Progenitor cell of endocrine pancreas (in vitro differentiated cells): ENCODE measurements at regions not wholly inside any gene's neighbourhood (a gene's known extent, or its start where the extent isn't known, plus 50 kb on each side); places are given as distances from the start of the nearest gene placed in this dataset.

Experiments used
- DNase-seq: peaks from one replicate; pipeline ENCODE4 v3.0.0; 2021; ENCODE audit warnings: low spot score; ENCODE audit not compliant: unreplicated experiment
- H3K27ac Mint-ChIP-seq: 2 replicates; pipeline ENCODE4 v1.8.0; 2021; ENCODE audit warnings: mild to moderate bottlenecking, moderate library complexity, mixed read lengths
- H3K27me3 Mint-ChIP-seq: 2 replicates; pipeline ENCODE4 v1.8.0; 2021; ENCODE audit warnings: mixed read lengths
- H3K36me3 Mint-ChIP-seq: 2 replicates; pipeline ENCODE4 v1.8.0; 2022; ENCODE audit warnings: mixed read lengths; ENCODE audit not compliant: insufficient read depth
- H3K4me1 Mint-ChIP-seq: 2 replicates; pipeline ENCODE4 v1.8.0; 2021; ENCODE audit warnings: low read depth, mixed read lengths
- H3K4me3 Mint-ChIP-seq: 2 replicates; pipeline ENCODE4 v1.8.0; 2021; ENCODE audit warnings: low read depth, mild to moderate bottlenecking, moderate library complexity, mixed read lengths
- H3K9me3 Mint-ChIP-seq: 2 replicates; pipeline ENCODE4 v1.8.0; 2021; ENCODE audit warnings: low read depth, mixed read lengths
- TF ChIP-seq, protein P1 (sequence below): fragments of 200-600 bp; sonication (generic); IDR thresholded peaks from one replicate; pipeline ENCODE4 v1.5.0; 2021; ENCODE audit warnings: antibody characterized with exemption, mild to moderate bottlenecking; ENCODE audit not compliant: unreplicated experiment

GRCh38 chr6:155717374-155717773, 261.7 kb upstream of the NOX3 start:
- no peak for DNase-seq
- Mint-ChIP-seq H3K4me3 (no peak overlapping the region), H3K9me3 (peaks cover 8% of the 10 kb centered on the region), H3K36me3 (no peaks in the 10 kb centered on the region), H3K4me1 (peaks cover 2% of the 10 kb centered on the region), H3K27me3 (no peaks in the 10 kb centered on the region), H3K27ac (no peak overlapping the region)
- TF ChIP-seq, protein P1, sequence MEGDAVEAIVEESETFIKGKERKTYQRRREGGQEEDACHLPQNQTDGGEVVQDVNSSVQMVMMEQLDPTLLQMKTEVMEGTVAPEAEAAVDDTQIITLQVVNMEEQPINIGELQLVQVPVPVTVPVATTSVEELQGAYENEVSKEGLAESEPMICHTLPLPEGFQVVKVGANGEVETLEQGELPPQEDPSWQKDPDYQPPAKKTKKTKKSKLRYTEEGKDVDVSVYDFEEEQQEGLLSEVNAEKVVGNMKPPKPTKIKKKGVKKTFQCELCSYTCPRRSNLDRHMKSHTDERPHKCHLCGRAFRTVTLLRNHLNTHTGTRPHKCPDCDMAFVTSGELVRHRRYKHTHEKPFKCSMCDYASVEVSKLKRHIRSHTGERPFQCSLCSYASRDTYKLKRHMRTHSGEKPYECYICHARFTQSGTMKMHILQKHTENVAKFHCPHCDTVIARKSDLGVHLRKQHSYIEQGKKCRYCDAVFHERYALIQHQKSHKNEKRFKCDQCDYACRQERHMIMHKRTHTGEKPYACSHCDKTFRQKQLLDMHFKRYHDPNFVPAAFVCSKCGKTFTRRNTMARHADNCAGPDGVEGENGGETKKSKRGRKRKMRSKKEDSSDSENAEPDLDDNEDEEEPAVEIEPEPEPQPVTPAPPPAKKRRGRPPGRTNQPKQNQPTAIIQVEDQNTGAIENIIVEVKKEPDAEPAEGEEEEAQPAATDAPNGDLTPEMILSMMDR: no peak

GRCh38 chr6:155710704-155711103, 255.1 kb upstream of the NOX3 start:
- Mint-ChIP-seq H3K27me3 (no peaks in the 10 kb centered on the region), H3K36me3 (no peaks in the 10 kb centered on the region), H3K27ac (no peak overlapping the region), H3K4me3 (no peak overlapping the region), H3K9me3 (no peaks in the 10 kb centered on the region), H3K4me1 (peaks cover 12% of the 10 kb centered on the region)
- TF ChIP-seq, protein P1: no peak
- DNase-seq: no peak

DNA sequence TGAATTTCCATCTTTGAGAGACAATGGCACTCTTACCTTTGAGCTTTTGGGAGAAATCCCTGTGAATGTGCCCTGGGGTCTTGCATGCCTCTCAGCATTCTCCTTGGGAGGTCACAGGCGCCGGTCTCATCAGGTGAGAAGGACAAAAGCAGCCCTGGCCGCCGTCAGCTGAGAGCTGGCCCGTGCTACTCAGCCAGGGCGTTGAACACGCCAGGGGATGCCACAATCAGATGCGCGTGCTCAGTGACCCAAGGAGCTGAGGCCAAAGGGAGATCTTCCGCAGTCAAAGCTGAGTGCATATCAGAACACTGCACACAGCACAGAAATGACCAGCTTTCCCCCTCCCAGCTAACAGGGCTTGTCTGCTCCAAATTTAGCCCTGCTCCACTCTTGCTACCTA, 253.6 kb upstream of the NOX3 start:
- H3K9me3 Mint-ChIP-seq: peaks cover 6% of the 10 kb centered on the region
- H3K4me1 Mint-ChIP-seq: peaks cover 12% of the 10 kb centered on the region
- DNase-seq: no peak
- H3K27ac Mint-ChIP-seq: no peak overlapping the region
- H3K27me3 Mint-ChIP-seq: no peaks in the 10 kb centered on the region
- TF ChIP-seq, protein P1: no peak
- H3K4me3 Mint-ChIP-seq: no peak overlapping the region
- H3K36me3 Mint-ChIP-seq: no peaks in the 10 kb centered on the region

- H3K9me3 Mint-ChIP-seq: peaks cover 15% of the 10 kb centered on the region
- TF ChIP-seq, protein P1: no peak
Observed at GRCh38 chr6:155708100-155708499, 252.5 kb upstream of the NOX3 start.

DNA sequence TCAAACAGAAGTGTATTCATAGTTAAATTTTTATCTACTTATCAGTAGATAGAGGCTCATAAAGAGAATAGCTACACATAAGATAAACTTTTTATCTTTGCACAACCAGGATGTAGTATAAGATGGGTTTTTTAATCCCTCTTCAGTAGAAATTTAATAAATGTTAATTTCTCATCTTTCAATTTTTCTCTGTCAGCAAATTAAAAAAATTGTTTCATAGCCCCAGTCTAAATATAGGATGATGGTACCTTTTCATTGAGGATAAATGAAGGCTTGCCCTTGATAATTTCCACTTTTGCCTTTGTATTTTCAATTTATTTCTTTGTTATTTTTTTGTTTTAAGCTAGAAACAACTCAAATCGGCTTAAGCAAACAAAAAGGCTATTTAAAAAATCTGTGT, 251.2 kb upstream of the NOX3 start:
- TF ChIP-seq, protein P1: no peak
- Mint-ChIP-seq H3K27me3 (no peaks in the 10 kb centered on the region), H3K36me3 (no peaks in the 10 kb centered on the region), H3K4me1 (peaks cover 8% of the 10 kb centered on the region), H3K4me3 (no peak overlapping the region), H3K9me3 (peaks cover 15% of the 10 kb centered on the region), H3K27ac (no peak overlapping the region)
- DNase-seq: no peak

More at GRCh38 chr6:155708100-155708499, 252.5 kb upstream of the NOX3 start:
- Mint-ChIP-seq H3K36me3 (no peaks in the 10 kb centered on the region), H3K4me3 (no peak overlapping the region), H3K27me3 (no peaks in the 10 kb centered on the region), H3K27ac (no peak overlapping the region), H3K4me1 (peaks cover 12% of the 10 kb centered on the region)
- no peak for DNase-seq
